ENCODE measurements at regions not wholly inside any gene's neighbourhood (a gene's known extent, or its start where the extent isn't known, plus 50 kb on each side); places are given as distances from the start of the nearest gene placed in this dataset.
"Not testable (repeated sequence)": the region's sequence is repeated elsewhere in the genome, so short reads cannot be mapped to it uniquely, and the experiment has no call there.

DNA sequence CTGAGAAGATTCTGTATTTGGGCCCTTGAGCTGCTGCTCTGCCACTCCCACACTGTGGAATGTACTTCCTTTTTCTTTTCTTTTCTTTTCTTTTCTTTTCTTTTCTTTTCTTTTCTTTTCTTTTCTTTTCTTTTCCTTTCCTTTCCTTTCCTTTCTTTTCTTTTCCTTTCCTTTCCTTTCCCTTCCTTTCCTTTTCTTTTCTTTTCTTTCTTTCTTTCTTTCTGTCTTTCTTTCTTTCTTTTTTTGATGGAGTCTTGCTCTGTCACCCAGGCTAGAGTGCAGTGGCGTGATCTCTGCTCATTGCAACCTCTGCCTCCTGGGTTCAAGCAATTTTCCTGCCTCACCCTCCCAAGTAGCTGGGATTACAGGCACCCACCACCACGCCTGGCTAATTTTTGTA lies 89.8 kb downstream of the DNAAF6 start:
- 70 to 89% (median 86%) methylated on average over 2 of the region's 2 CpGs for WGBS, 4 donors
- H3K27me3 ChIP-seq, result peaks cover 18% of the 10 kb centered on the region
- intact Hi-C loops (cut with DNase I); DNase-seq; H3K9me3 ChIP-seq (replicated peaks in 1 of 3); H3K36me3 ChIP-seq (replicated peaks in 1 of 2); H3K4me1 ChIP-seq (replicated peaks in 1 of 2); H3K4me3 ChIP-seq; H3K27ac ChIP-seq: not testable (repeated sequence)

DNA sequence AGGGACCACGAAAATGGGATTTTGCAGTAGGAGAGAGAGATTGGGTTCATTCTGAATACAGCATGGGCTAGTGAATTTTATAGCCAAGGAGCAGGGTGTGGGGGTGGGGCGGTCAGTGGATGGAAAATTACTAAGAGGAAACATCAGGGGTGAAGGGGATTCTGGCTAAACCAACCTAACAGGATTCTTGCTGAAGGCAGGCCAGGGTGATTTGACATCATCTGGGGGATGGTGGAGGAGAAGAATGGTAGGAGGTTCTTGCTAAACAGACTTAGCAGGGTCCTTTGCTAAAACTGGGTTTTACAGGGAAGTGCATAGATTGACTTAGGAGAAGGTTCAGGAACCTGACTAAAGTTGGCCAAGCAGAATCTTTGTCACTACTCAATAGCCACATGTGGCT lies 91.9 kb downstream of the DNAAF6 start:
- intact Hi-C loops (cut with DNase I), result no loop called here
- DNase-seq, result no peak
- 48 to 72% (median 58%) methylated on average over 2 of the region's 2 CpGs for whole genome bisulfite sequencing, 4 donors
- TF ChIP-seq, protein P1, sequence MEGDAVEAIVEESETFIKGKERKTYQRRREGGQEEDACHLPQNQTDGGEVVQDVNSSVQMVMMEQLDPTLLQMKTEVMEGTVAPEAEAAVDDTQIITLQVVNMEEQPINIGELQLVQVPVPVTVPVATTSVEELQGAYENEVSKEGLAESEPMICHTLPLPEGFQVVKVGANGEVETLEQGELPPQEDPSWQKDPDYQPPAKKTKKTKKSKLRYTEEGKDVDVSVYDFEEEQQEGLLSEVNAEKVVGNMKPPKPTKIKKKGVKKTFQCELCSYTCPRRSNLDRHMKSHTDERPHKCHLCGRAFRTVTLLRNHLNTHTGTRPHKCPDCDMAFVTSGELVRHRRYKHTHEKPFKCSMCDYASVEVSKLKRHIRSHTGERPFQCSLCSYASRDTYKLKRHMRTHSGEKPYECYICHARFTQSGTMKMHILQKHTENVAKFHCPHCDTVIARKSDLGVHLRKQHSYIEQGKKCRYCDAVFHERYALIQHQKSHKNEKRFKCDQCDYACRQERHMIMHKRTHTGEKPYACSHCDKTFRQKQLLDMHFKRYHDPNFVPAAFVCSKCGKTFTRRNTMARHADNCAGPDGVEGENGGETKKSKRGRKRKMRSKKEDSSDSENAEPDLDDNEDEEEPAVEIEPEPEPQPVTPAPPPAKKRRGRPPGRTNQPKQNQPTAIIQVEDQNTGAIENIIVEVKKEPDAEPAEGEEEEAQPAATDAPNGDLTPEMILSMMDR (IDR thresholded peaks at IDR 0.05), result no peak
- no peak for TF ChIP-seq POLR2A (IDR thresholded peaks at IDR 0.05)
- Histone ChIP-seq H3K27me3 (peaks cover 27% of the 10 kb centered on the region), H3K27ac (no peak overlapping the region), H3K4me3 (no peak overlapping the region), H3K36me3 (replicated peaks in 1 of 2) (no peaks in the 10 kb centered on the region), H3K4me1 (replicated peaks in 1 of 2) (no peaks in the 10 kb centered on the region), H3K9me3 (replicated peaks in 1 of 3) (no peaks in the 10 kb centered on the region)

DNA sequence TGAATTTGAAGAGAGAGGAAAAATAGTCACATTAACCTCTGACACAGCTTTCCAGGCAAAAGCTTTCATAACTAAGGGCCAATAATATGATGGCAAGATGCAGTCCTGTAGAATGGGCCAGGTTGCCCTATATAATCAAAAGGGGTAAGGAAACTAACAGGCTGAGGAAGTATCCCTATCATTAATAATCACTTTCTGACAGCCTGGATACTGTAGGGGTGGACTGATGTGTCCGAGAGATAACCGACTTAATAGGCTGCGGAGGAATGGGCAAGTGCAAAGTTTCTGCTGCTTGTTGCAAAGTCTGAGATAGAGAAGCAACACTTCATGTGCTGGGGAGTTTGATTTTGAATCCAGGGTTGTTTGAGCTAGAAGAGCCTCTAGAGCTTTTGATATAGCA lies 94.8 kb downstream of the DNAAF6 start:
- H3K27ac ChIP-seq, result no peak overlapping the region
- H3K4me3 ChIP-seq, result no peak overlapping the region
- WGBS, 4 donors, result 59 to 100% (median 82%) methylated on average over 3 of the region's 3 CpGs
- H3K27me3 ChIP-seq, result peaks cover 27% of the 10 kb centered on the region
- no peak for DNase-seq
- no peak for TF ChIP-seq POLR2A (IDR thresholded peaks at IDR 0.05)
- TF ChIP-seq, protein P1 (IDR thresholded peaks at IDR 0.05), result no peak
- no peaks in the 10 kb centered on the region for H3K9me3 ChIP-seq (replicated peaks in 1 of 3)
- intact Hi-C loops (cut with DNase I), result no loop called here
- H3K36me3 ChIP-seq (replicated peaks in 1 of 2), result no peaks in the 10 kb centered on the region
- no peaks in the 10 kb centered on the region for H3K4me1 ChIP-seq (replicated peaks in 1 of 2)

DNA sequence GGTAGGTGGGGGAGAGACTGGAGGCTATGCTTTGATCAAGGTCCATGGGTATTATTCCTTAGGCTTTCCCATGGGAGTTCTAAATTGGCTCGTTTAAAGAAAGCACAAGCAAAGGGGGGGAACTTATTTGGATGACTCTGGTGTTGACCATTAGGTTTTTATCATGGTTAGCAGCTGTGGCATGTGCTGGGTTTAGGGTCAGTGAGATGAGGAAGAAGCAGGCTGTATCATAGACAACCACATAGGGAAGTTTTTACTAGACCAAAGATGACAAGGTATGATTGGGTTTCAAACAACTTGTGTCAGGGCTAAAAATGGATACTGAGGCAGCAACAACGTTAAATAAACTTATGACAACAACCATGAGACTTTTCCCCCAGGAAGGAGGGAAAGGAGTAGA lies 97.7 kb downstream of the DNAAF6 start:
- intact Hi-C loops (cut with DNase I), result no loop called here
- WGBS, 4 donors, result 24 to 40% (median 35%) methylated on average over 2 of the region's 2 CpGs
- DNase-seq, result no peak
- Histone ChIP-seq H3K9me3 (replicated peaks in 1 of 3) (no peaks in the 10 kb centered on the region), H3K36me3 (replicated peaks in 1 of 2) (no peaks in the 10 kb centered on the region), H3K4me3 (no peak overlapping the region), H3K27ac (no peak overlapping the region), H3K27me3 (peaks cover 20% of the 10 kb centered on the region), H3K4me1 (replicated peaks in 1 of 2) (no peaks in the 10 kb centered on the region)
- no peak for TF ChIP-seq POLR2A (IDR thresholded peaks at IDR 0.05)
- TF ChIP-seq, protein P1 (IDR thresholded peaks at IDR 0.05), result no peak

DNA sequence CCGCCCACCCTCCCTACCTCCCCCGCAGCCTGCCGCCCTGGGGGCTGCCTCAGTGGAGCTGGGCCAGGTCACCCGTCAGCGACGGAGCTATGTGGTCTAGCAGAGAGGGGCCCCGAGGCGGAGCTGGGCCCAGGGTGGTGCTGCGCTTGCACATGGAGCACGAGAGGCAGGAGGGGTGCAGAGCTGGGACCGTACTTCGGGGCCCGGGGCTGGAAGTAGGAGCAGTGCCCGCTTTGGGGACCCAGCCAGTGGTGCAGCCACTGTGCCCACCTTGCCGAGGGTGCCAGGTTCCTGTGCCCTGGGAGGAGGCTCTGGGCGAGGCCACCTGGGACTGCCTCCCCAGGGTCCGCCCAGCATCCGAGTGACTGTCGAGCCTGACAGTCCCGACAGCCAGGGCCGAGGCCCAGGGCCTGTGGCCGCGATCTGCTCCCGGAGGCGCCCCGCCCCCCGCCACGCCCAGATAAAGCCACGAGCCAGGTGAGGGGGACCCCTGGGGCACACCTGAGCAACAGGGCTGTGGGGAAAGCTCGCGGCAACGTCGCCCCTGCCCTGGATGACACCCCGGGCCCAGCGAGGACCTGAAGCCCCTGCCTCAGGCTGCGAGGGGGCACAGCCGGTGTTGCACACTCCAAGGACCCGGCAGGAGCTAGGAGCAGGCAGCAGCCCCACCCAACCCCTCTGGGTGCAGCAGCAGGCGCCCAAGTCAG lies 117.5 kb downstream of the DNAAF6 start:
- Histone ChIP-seq H3K4me1 (replicated peaks in 1 of 2) (no peaks in the 10 kb centered on the region), H3K36me3 (replicated peaks in 1 of 2) (no peaks in the 10 kb centered on the region), H3K27me3 (peaks cover 26% of the 10 kb centered on the region), H3K27ac (no peak overlapping the region), H3K4me3 (no peak overlapping the region), H3K9me3 (replicated peaks in 1 of 3) (no peaks in the 10 kb centered on the region)
- TF ChIP-seq POLR2A (IDR thresholded peaks at IDR 0.05), result no peak
- TF ChIP-seq, protein P1 (IDR thresholded peaks at IDR 0.05), result no peak
- WGBS, 4 donors, result 20 to 47% (median 28%) methylated on average over 1 to 39 of the region's 39 CpGs; no CpG with 5 or more reads in 1 of the 4 donors
- intact Hi-C loops (cut with DNase I), result no loop called here
- no peak for DNase-seq

All from adrenal gland (tissue), 9 donors.